ENCODE measurements at regions not wholly inside any gene's neighbourhood (a gene's known extent, or its start where the extent isn't known, plus 50 kb on each side); places are given as distances from the start of the nearest gene placed in this dataset.

DNA sequence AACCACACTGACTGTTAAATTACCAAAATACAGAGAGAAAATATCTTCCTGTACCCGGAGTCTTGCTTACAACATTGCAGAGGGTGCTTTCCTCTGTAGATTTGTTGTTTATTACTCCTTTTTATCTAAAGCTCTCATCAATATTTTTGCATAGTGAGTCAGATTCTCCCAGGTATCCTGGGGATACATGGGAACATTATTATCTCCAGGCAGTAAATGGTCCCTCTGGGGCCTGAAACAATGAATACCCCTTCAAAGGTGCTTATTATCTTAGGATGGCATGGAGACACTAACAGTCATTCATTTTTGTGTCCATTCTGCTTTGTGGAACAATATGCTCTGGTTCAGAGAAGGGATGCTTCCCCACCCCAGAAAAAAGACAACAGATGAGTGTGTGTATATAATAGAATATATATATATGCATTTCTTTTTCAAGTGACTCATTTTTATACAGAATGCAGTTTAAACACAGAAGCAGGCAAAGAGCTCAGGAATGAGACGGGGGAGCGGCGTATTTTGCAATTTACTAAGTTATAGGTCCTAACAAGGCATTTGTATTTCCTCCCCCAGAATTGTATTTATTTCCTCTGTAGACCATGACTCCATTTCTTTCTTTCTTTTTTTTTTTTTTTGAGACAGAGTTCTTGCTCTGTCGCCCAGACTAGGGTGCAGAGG is 424.8 kb upstream of the ZEB2 start:
- TF ChIP-seq EZH2 (IDR thresholded peaks at IDR 0.05; ENCODE audit: borderline replicate concordance, insufficient read depth, low read depth, low read length, poor library complexity, severe bottlenecking) = no peak
- TF ChIP-seq CTCF (IDR thresholded peaks at IDR 0.05) = no peak
